Left lung (tissue), 4 donors: ENCODE measurements at regions not wholly inside any gene's neighbourhood (a gene's known extent, or its start where the extent isn't known, plus 50 kb on each side); places are given as distances from the start of the nearest gene placed in this dataset.
"Not testable (repeated sequence)": the region's sequence is repeated elsewhere in the genome, so short reads cannot be mapped to it uniquely, and the experiment has no call there.

Experiments
- ATAC-seq: fragments of 200-7000 bp; cut with Tn5 transposase; one replicate; pipeline ENCODE4 v1.9.1; 2020; ENCODE audit warnings: moderate library complexity
- DNase-seq, 4 donors: peaks; one replicate each; pipeline ENCODE4 v3.0.0-alpha.2; 2013 to 2020
- H3K27ac ChIP-seq, 2 donors: fragments of 200-600 bp; sonication (generic) in 1 of 2; one replicate each; pipeline versions ENCODE4 v1.5.0 to v1.8.0; 2020 to 2021
- H3K27me3 ChIP-seq, 2 donors: fragments of 200-600 bp; sonication (generic) in 1 of 2; one replicate each; pipeline versions ENCODE4 v1.5.0 to v1.8.0; 2020 to 2021
- H3K36me3 ChIP-seq, 2 donors: fragments of 200-600 bp; sonication (generic) in 1 of 2; one replicate each; pipeline versions ENCODE4 v1.5.0 to v1.8.0; 2020 to 2021
- H3K4me1 ChIP-seq, 2 donors: fragments of 200-600 bp; one replicate each; pipeline ENCODE4 v1.8.0; 2021
- H3K4me3 ChIP-seq, 2 donors: fragments of 200-600 bp; sonication (generic) in 1 of 2; one replicate each; pipeline versions ENCODE4 v1.5.0 to v1.8.0; 2020 to 2021; ENCODE audit warnings: mild to moderate bottlenecking in 1 of 2
- H3K9me3 ChIP-seq, 2 donors: fragments of 200-600 bp; sonication (generic) in 1 of 2; one replicate each; pipeline versions ENCODE4 v1.5.0 to v1.8.0; 2020 to 2021
- intact Hi-C, 2 donors: fragments of 100-400 bp; cut with DNase I; formaldehyde crosslinking; loops; one replicate each; pipeline versions ENCODE4 v1.11.2 to v1.14.2; 2022
- TF ChIP-seq, protein P1 (sequence below), 2 donors: fragments of 200-600 bp; sonication (generic) in 1 of 2; IDR thresholded peaks; one replicate each; pipeline versions ENCODE4 v1.5.0 to v1.8.0; 2021; ENCODE audit warnings: antibody characterized with exemption in 2 of 2
- donor health status: DM: no; HTN: yes; CAD: no.
- donor health status: DM: no; HTN: no; CAD: no.

DNA sequence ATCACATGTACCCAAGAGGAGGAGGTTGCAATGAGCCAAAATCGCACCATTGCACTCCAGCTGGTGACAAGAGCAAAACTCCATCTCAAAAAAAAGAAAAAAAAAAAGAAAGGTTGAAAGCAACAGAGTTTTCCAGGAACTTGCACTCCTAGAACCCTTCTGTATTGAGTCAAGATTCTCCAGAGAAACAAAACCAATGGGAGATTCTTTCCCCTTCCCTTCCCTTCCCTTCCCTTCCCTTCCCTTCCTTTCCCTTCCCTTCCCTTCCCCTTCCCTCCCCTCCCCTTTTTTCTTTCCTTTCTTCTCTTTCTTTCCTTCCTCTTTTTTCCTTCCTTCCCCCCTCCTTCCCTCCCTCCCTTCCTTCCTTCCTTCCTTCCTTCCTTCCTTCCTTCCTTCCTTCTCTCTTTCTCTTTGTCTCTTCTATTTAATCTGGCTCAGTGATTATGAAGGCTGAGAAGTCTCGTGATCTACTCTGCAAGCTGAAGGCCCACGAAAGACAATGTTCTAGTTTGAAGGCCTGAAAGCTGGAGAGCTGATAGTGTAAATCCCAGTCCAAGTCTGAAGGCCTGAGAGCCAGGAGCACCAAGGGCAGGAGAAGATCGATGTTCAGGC is 59.6 kb upstream of the CNTLN start:
- Histone ChIP-seq H3K27me3 (no peaks in the 10 kb centered on the region), H3K27ac (no peak overlapping the region), H3K36me3 (no peaks in the 10 kb centered on the region), H3K9me3 (no peaks in the 10 kb centered on the region), H3K4me3 (no peak overlapping the region), H3K4me1 (no peaks in the 10 kb centered on the region)
- TF ChIP-seq, protein P1, sequence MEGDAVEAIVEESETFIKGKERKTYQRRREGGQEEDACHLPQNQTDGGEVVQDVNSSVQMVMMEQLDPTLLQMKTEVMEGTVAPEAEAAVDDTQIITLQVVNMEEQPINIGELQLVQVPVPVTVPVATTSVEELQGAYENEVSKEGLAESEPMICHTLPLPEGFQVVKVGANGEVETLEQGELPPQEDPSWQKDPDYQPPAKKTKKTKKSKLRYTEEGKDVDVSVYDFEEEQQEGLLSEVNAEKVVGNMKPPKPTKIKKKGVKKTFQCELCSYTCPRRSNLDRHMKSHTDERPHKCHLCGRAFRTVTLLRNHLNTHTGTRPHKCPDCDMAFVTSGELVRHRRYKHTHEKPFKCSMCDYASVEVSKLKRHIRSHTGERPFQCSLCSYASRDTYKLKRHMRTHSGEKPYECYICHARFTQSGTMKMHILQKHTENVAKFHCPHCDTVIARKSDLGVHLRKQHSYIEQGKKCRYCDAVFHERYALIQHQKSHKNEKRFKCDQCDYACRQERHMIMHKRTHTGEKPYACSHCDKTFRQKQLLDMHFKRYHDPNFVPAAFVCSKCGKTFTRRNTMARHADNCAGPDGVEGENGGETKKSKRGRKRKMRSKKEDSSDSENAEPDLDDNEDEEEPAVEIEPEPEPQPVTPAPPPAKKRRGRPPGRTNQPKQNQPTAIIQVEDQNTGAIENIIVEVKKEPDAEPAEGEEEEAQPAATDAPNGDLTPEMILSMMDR (IDR thresholded peaks at IDR 0.05): no peak
- DNase-seq (no peak), ATAC-seq (no peak)
- intact Hi-C loops: no loop called here

DNA sequence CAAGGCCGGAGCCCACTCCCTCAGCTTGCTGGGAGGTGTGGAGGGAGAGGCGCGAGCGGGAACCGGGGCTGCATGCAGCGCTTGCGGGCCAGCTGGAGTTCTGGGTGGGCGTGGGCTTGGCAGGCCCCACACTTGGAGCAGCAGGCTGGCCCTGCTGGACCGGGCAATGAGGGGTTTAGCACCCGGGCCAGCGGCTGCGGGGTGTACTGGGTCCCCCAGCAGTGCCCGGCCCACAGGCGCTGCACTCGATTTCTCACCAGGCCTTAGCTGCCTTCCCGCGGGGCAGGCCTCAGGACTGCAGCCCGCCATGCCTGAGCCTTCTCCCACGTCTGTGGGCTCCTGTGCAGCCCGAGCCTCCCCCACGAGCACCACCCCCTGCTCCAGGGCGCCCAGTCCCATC is 62.3 kb upstream of the CNTLN start:
- ATAC-seq, H3K4me3 ChIP-seq, intact Hi-C loops, H3K36me3 ChIP-seq, H3K9me3 ChIP-seq, DNase-seq, H3K27me3 ChIP-seq, H3K27ac ChIP-seq, H3K4me1 ChIP-seq: not testable (repeated sequence)

DNA sequence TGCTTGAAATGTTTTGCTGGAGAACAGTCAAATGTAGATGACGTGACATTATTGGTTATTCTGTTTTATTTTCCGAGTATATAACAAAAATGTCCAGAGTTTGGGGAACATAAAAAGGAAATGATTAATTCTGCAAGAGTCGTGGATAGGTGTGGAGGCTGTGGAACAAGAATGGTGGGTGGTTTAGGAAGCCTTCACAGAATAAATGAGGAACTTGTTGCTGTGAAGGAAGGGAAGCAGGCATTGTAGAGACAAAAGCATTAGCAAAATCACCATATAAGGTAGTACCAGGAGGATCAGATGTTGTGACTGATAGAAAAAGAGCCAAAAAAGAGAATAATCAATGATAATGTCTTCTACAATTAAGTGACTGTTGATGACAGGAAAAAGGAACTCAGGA is 66.2 kb upstream of the CNTLN start:
- Histone ChIP-seq H3K9me3 (no peaks in the 10 kb centered on the region), H3K27me3 (no peaks in the 10 kb centered on the region), H3K4me1 (no peaks in the 10 kb centered on the region), H3K27ac (no peak overlapping the region), H3K4me3 (no peak overlapping the region), H3K36me3 (no peaks in the 10 kb centered on the region)
- intact Hi-C loops: no loop called here
- ATAC-seq (no peak), DNase-seq (no peak)
- TF ChIP-seq, protein P1 (IDR thresholded peaks at IDR 0.05): no peak

DNA sequence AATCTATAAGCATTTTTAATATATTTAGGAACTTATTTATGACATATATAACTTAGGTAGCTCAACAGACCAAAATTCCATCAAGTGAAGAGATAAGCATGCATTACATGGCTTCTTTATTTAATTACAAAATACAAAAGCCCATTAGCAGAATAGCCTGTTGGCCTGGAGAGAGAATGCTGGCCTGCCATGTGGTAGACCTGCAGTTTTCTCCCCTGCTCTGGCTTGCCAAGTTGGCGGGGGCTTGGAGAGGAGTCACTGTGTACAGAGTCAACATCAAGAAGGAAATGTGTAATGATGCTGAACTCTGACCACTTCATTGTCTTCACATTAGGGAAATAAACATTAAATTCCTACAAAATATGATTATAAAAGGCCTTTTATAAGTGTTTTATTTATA is 69.8 kb upstream of the CNTLN start:
- TF ChIP-seq, protein P1 (IDR thresholded peaks at IDR 0.05): no peak
- Histone ChIP-seq H3K36me3 (no peaks in the 10 kb centered on the region), H3K27ac (no peak overlapping the region), H3K4me3 (no peak overlapping the region), H3K27me3 (no peaks in the 10 kb centered on the region), H3K4me1 (no peaks in the 10 kb centered on the region), H3K9me3 (no peaks in the 10 kb centered on the region)
- ATAC-seq: no peak
- DNase-seq: no peak
- intact Hi-C loops: no loop called here

DNA sequence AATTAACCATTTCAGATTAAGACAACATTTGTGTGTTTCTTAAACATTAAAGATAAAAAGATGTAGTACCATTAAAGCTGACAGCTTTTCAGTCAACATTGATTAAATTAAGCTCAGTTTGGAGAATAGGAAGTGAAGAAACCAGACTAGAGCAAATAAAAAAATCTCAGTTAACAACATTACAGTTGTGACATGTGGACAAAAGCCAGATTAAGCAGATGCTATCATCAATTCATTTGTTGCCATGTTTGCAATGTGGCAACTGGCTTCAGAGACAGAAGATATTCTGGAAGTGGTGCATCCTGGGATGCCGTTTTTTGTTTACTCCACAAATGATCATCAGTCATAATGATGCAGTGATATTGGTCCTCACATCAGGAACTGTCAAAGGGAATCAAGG is 70.3 kb upstream of the CNTLN start:
- Histone ChIP-seq H3K27me3 (no peaks in the 10 kb centered on the region), H3K36me3 (no peaks in the 10 kb centered on the region), H3K4me3 (no peak overlapping the region), H3K4me1 (no peaks in the 10 kb centered on the region), H3K9me3 (no peaks in the 10 kb centered on the region), H3K27ac (no peak overlapping the region)
- no peak for DNase-seq
- no peak for ATAC-seq
- intact Hi-C loops: no loop called here
- TF ChIP-seq, protein P1 (IDR thresholded peaks at IDR 0.05): no peak

DNA sequence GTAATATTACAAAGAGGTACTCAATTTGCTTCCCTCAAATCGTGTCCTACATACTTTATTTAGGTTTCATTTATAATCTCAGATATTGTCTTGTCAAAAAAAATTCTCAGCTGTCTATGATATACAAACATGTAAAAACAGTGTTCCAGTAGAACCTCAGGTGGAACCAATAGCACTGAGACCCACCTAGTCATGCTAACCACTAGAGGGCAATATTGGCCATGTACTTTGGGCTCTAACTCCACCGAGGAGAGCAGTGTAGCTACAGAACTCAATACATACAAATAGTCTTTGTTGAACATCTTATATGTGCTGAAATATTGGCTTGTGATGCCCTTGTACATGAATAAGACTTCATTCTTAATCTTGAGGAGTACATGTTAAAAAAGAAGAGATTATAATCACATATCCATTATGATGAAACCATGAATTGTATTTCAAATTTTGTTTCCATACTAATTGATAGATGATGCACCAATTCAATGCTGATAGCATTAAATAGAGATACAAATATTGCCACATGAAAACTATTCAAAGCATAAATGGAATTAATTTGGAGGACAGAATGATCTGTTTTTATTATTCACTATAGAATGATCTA is 71.2 kb upstream of the CNTLN start:
- ATAC-seq (peak; percentile 89), DNase-seq (peak in 1 of 4 donors; percentile 41)
- intact Hi-C loops: no loop called here
- Histone ChIP-seq H3K27ac (no peak overlapping the region), H3K36me3 (no peaks in the 10 kb centered on the region), H3K27me3 (no peaks in the 10 kb centered on the region), H3K4me3 (no peak overlapping the region), H3K4me1 (no peaks in the 10 kb centered on the region), H3K9me3 (no peaks in the 10 kb centered on the region)
- TF ChIP-seq, protein P1 (IDR thresholded peaks at IDR 0.05): peak; percentile 44 to 55
